ENCODE measurements at regions not wholly inside any gene's neighbourhood (a gene's known extent, or its start where the extent isn't known, plus 50 kb on each side); places are given as distances from the start of the nearest gene placed in this dataset.

DNA sequence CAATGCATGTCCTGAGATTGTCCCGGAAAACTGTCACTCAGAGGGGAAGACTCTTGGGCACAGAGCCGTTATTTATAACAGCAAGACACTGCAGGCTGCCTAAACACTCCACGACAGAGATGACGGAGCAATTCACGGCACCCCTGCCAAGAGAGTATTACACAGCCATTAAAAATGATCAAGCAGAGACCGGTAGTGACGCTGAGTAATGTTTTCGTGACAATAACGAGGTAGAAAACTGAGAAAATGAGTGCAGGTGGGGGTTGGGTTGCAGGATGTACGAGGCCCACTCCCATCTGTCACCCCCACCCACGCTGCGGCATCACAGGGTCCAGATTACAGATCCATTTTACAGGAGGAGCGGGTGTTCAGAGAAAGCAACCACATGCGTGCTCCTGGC, 58.9 kb upstream of the LINGO1 start:
- TF ChIP-seq, protein P1, sequence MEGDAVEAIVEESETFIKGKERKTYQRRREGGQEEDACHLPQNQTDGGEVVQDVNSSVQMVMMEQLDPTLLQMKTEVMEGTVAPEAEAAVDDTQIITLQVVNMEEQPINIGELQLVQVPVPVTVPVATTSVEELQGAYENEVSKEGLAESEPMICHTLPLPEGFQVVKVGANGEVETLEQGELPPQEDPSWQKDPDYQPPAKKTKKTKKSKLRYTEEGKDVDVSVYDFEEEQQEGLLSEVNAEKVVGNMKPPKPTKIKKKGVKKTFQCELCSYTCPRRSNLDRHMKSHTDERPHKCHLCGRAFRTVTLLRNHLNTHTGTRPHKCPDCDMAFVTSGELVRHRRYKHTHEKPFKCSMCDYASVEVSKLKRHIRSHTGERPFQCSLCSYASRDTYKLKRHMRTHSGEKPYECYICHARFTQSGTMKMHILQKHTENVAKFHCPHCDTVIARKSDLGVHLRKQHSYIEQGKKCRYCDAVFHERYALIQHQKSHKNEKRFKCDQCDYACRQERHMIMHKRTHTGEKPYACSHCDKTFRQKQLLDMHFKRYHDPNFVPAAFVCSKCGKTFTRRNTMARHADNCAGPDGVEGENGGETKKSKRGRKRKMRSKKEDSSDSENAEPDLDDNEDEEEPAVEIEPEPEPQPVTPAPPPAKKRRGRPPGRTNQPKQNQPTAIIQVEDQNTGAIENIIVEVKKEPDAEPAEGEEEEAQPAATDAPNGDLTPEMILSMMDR (IDR thresholded peaks at IDR 0.05), result no peak
- no peak for TF ChIP-seq EZH2phosphoT487 (IDR thresholded peaks at IDR 0.05)
- no peak for TF ChIP-seq EZH2 (IDR thresholded peaks at IDR 0.05)

Measured in neural progenitor cell (in vitro differentiated cells).